Ascending aorta (tissue), 2 donors: ENCODE measurements at regions not wholly inside any gene's neighbourhood (a gene's known extent, or its start where the extent isn't known, plus 50 kb on each side); places are given as distances from the start of the nearest gene placed in this dataset.

Source experiments
- DNase-seq, 2 donors: peaks; one replicate each; pipeline ENCODE4 v3.0.0-alpha.2; 2019; ENCODE audit warnings: low spot score in 2 of 2
- H3K27ac ChIP-seq, 2 donors: fragments of 200-600 bp; sonication (generic); one replicate each; pipeline ENCODE4 v1.5.1; 2016 to 2017; ENCODE audit warnings: mild to moderate bottlenecking in 1 of 2
- H3K27me3 ChIP-seq: fragments of 200-600 bp; sonication (generic); one replicate; pipeline ENCODE4 v1.5.1; 2017
- H3K36me3 ChIP-seq, 2 donors: fragments of 200-600 bp; sonication (generic); one replicate each; pipeline ENCODE4 v1.5.1; 2016
- H3K4me1 ChIP-seq, 2 donors: fragments of 200-600 bp; sonication (generic); one replicate each; pipeline ENCODE4 v1.5.1; 2016 to 2017; ENCODE audit warnings: mild to moderate bottlenecking in 1 of 2
- H3K4me3 ChIP-seq, 2 donors: fragments of 200-600 bp; sonication (generic); one replicate each; pipeline ENCODE4 v1.5.1; 2016 to 2017; ENCODE audit warnings: mild to moderate bottlenecking in 1 of 2
- H3K9me3 ChIP-seq, 2 donors: fragments of 200-600 bp; sonication (generic); one replicate each; pipeline ENCODE4 v1.5.1; 2016
- CTCF ChIP-seq, 3 experiments: fragments of 200-600 bp in 2 of 3; fragments of 450-650 bp in 1 of 3; sonication (generic) in 2 of 3; IDR thresholded peaks; one replicate each; pipeline ENCODE4 v1.5.1; 2016 to 2019; ENCODE audit warnings: antibody characterized with exemption in 3 of 3, mild to moderate bottlenecking in 1 of 3, moderate library complexity in 1 of 3
- intact Hi-C: fragments of 100-400 bp; cut with DNase I; formaldehyde crosslinking; loops from one replicate; pipeline ENCODE4 v1.15.1; 2023

GRCh38 chrX:867966-868647 is 237.5 kb downstream of the SHOX start:
- no peaks in the 10 kb centered on the region for H3K4me1 ChIP-seq
- intact Hi-C loops = no loop called here

GRCh38 chrX:867502-867901 is 236.9 kb downstream of the SHOX start:
- Histone ChIP-seq H3K4me3 (no peak overlapping the region), H3K36me3 (no peaks in the 10 kb centered on the region), H3K4me1 (no peaks in the 10 kb centered on the region), H3K27me3 (no peaks in the 10 kb centered on the region), H3K27ac (no peak overlapping the region), H3K9me3 (no peaks in the 10 kb centered on the region)
- intact Hi-C loops = no loop called here
- no peak for TF ChIP-seq CTCF (IDR thresholded peaks at IDR 0.05)
- no peak for DNase-seq

More at GRCh38 chrX:867966-868647, 237.5 kb downstream of the SHOX start:
- H3K27me3 ChIP-seq = no peaks in the 10 kb centered on the region
- H3K4me3 ChIP-seq = no peak overlapping the region
- H3K9me3 ChIP-seq = no peaks in the 10 kb centered on the region
- no peak for DNase-seq
- TF ChIP-seq CTCF (IDR thresholded peaks at IDR 0.05) = no peak
- H3K36me3 ChIP-seq = no peaks in the 10 kb centered on the region
- no peak overlapping the region for H3K27ac ChIP-seq

- TF ChIP-seq CTCF (IDR thresholded peaks at IDR 0.05) = no peak
- Histone ChIP-seq H3K9me3 (no peaks in the 10 kb centered on the region), H3K4me3 (no peak overlapping the region), H3K27me3 (no peaks in the 10 kb centered on the region), H3K27ac (no peak overlapping the region), H3K4me1 (no peaks in the 10 kb centered on the region), H3K36me3 (no peaks in the 10 kb centered on the region)
- intact Hi-C loops = no loop called here
- DNase-seq = no peak
Measured at GRCh38 chrX:866441-866990, 235.9 kb downstream of the SHOX start.

- Histone ChIP-seq H3K4me1 (no peaks in the 10 kb centered on the region), H3K27ac (no peak overlapping the region), H3K4me3 (no peak overlapping the region), H3K27me3 (no peaks in the 10 kb centered on the region), H3K36me3 (no peaks in the 10 kb centered on the region), H3K9me3 (no peaks in the 10 kb centered on the region)
- intact Hi-C loops = no loop called here
- no peak for DNase-seq
- no peak for TF ChIP-seq CTCF (IDR thresholded peaks at IDR 0.05)
Measured at GRCh38 chrX:865422-865821, 234.8 kb downstream of the SHOX start.

GRCh38 chrX:861921-862320 is 231.3 kb downstream of the SHOX start:
- TF ChIP-seq CTCF (IDR thresholded peaks at IDR 0.05) = no peak
- Histone ChIP-seq H3K27me3 (no peaks in the 10 kb centered on the region), H3K4me1 (no peaks in the 10 kb centered on the region), H3K36me3 (no peaks in the 10 kb centered on the region), H3K27ac (no peak overlapping the region), H3K4me3 (no peak overlapping the region), H3K9me3 (no peaks in the 10 kb centered on the region)
- intact Hi-C loops = no loop called here
- no peak for DNase-seq
